ENCODE measurements at regions not wholly inside any gene's neighbourhood (a gene's known extent, or its start where the extent isn't known, plus 50 kb on each side); places are given as distances from the start of the nearest gene placed in this dataset.

- dilution Hi-C loops (cut with MboI; ENCODE audit: extremely low pct_ligation_motif_present, low sequenced_read_pairs) (no loop called here), intact Hi-C loops (cut with micrococcal nuclease) (no loop called here)
- Histone ChIP-seq H3K27ac (ENCODE audit: insufficient read depth, low read depth, low read length) (no peak overlapping the region), H3K9me1 (replicated peaks; ENCODE audit: control insufficient read depth, extremely low read depth, insufficient read depth, low read length) (no peaks in the 10 kb centered on the region), H3K4me3 (replicated peaks in 1 of 3; ENCODE audit: insufficient read depth in 1 of 3, low read depth in 1 of 3, low read length in 3 of 3) (no peak overlapping the region), H3K9ac (replicated peaks; ENCODE audit: extremely low read depth, insufficient read depth, low read length) (no peak overlapping the region), H3K79me2 (ENCODE audit: control insufficient read depth, insufficient read depth, low read length) (no peaks in the 10 kb centered on the region), H4K20me1 (replicated peaks; ENCODE audit: control insufficient read depth, extremely low read depth, insufficient read depth, low read length) (no peaks in the 10 kb centered on the region), H3K4me2 (ENCODE audit: insufficient read depth, low read length) (no peak overlapping the region), H3K4me1 (ENCODE audit: control insufficient read depth, extremely low read depth, insufficient read depth, low read length) (no peaks in the 10 kb centered on the region), H3K9me3 (replicated peaks; ENCODE audit: control insufficient read depth, insufficient read depth, low read length) (no peaks in the 10 kb centered on the region), H3K36me3 (ENCODE audit: control insufficient read depth in 2 of 2, extremely low read depth in 1 of 2, insufficient read depth in 2 of 2, low read length in 2 of 2) (no peaks in the 10 kb centered on the region), H3K27me3 (ENCODE audit: control insufficient read depth in 2 of 2, insufficient read depth in 2 of 2, low read length in 2 of 2) (no peaks in the 10 kb centered on the region), H2AFZ (ENCODE audit: low read depth, low read length) (no peak overlapping the region)
- POLR2A ChIA-PET, result no interaction called here
- DNase-seq (ENCODE audit: low read depth, low spot score), result no peak
- FAIRE-seq, result no peak
- no peak for TF ChIP-seq GATA2 (IDR thresholded peaks at IDR 0.05; ENCODE audit: insufficient read depth, insufficient read length, low read depth, low read length)
- TF ChIP-seq POLR2A (IDR thresholded peaks at IDR 0.05; ENCODE audit: low read depth, low read length), result no peak
- no peak for TF ChIP-seq FOS (IDR thresholded peaks at IDR 0.05; ENCODE audit: borderline replicate concordance, insufficient read depth, low read length)
- TF ChIP-seq MAX (IDR thresholded peaks at IDR 0.05; ENCODE audit: insufficient read depth, insufficient read length), result no peak
- no peak for TF ChIP-seq MYC (IDR thresholded peaks at IDR 0.05; ENCODE audit: low read depth, low read length)
- TF ChIP-seq JUN (IDR thresholded peaks at IDR 0.05; ENCODE audit: borderline replicate concordance, insufficient read depth, insufficient read length, low read depth), result no peak
- BruUV-seq (replicated peaks), result no TSS peak
- CTCF ChIA-PET, result no interaction called here
Observed at GRCh38 chr10:117823980-117824379, 222.8 kb downstream of the RAB11FIP2 start.

GRCh38 chr10:117830205-117830604, 216.5 kb downstream of the RAB11FIP2 start:
- Histone ChIP-seq H3K36me3 (ENCODE audit: control insufficient read depth in 2 of 2, extremely low read depth in 1 of 2, insufficient read depth in 2 of 2, low read length in 2 of 2) (no peaks in the 10 kb centered on the region), H3K4me2 (ENCODE audit: insufficient read depth, low read length) (no peak overlapping the region), H3K27me3 (ENCODE audit: control insufficient read depth in 2 of 2, insufficient read depth in 2 of 2, low read length in 2 of 2) (no peaks in the 10 kb centered on the region), H3K9me3 (replicated peaks; ENCODE audit: control insufficient read depth, insufficient read depth, low read length) (no peaks in the 10 kb centered on the region), H4K20me1 (replicated peaks; ENCODE audit: control insufficient read depth, extremely low read depth, insufficient read depth, low read length) (no peaks in the 10 kb centered on the region), H3K9ac (replicated peaks; ENCODE audit: extremely low read depth, insufficient read depth, low read length) (no peak overlapping the region), H3K79me2 (ENCODE audit: control insufficient read depth, insufficient read depth, low read length) (no peaks in the 10 kb centered on the region), H3K27ac (ENCODE audit: insufficient read depth, low read depth, low read length) (no peak overlapping the region), H3K9me1 (replicated peaks; ENCODE audit: control insufficient read depth, extremely low read depth, insufficient read depth, low read length) (no peaks in the 10 kb centered on the region), H2AFZ (ENCODE audit: low read depth, low read length) (no peak overlapping the region), H3K4me3 (replicated peaks in 1 of 3; ENCODE audit: insufficient read depth in 1 of 3, low read depth in 1 of 3, low read length in 3 of 3) (no peak overlapping the region), H3K4me1 (ENCODE audit: control insufficient read depth, extremely low read depth, insufficient read depth, low read length) (no peaks in the 10 kb centered on the region)
- FAIRE-seq (no peak), DNase-seq (ENCODE audit: low read depth, low spot score) (no peak)
- ChIA-PET POLR2A (no interaction called here), CTCF (no interaction called here)
- intact Hi-C loops (cut with micrococcal nuclease), result no loop called here
- dilution Hi-C loops (cut with MboI; ENCODE audit: extremely low pct_ligation_motif_present, low sequenced_read_pairs), result no loop called here
- no peak for TF ChIP-seq MAX (IDR thresholded peaks at IDR 0.05; ENCODE audit: insufficient read depth, insufficient read length)
- TF ChIP-seq EZH2 (IDR thresholded peaks at IDR 0.05; ENCODE audit: borderline replicate concordance, low read depth, low read length, severe bottlenecking), result no peak
- no peak for TF ChIP-seq POLR2AphosphoS5 (IDR thresholded peaks at IDR 0.05; ENCODE audit: insufficient read depth, low read depth, low read length)
- TF ChIP-seq CTCF (IDR thresholded peaks at IDR 0.05; ENCODE audit: extremely low read depth in 1 of 2, insufficient read depth in 1 of 2, low read depth in 1 of 2, low read length in 2 of 2), result no peak
- TF ChIP-seq JUN (IDR thresholded peaks at IDR 0.05; ENCODE audit: borderline replicate concordance, insufficient read depth, insufficient read length, low read depth), result no peak
- no peak for TF ChIP-seq POLR2A (IDR thresholded peaks at IDR 0.05; ENCODE audit: low read depth, low read length)
- no peak for TF ChIP-seq GATA2 (IDR thresholded peaks at IDR 0.05; ENCODE audit: insufficient read depth, insufficient read length, low read depth, low read length)
- no TSS peak for BruUV-seq (replicated peaks)

All from endothelial cell of umbilical vein (primary cell).